ENCODE measurements at regions not wholly inside any gene's neighbourhood (a gene's known extent, or its start where the extent isn't known, plus 50 kb on each side); places are given as distances from the start of the nearest gene placed in this dataset.
A peak's percentile ranks its signal among the peaks of the same experiment; 100 is the strongest.

- peaks cover 0 to 5% (median 0%) of the 10 kb centered on the region in 12 donors for H3K4me1 ChIP-seq
- TF ChIP-seq, protein P1, sequence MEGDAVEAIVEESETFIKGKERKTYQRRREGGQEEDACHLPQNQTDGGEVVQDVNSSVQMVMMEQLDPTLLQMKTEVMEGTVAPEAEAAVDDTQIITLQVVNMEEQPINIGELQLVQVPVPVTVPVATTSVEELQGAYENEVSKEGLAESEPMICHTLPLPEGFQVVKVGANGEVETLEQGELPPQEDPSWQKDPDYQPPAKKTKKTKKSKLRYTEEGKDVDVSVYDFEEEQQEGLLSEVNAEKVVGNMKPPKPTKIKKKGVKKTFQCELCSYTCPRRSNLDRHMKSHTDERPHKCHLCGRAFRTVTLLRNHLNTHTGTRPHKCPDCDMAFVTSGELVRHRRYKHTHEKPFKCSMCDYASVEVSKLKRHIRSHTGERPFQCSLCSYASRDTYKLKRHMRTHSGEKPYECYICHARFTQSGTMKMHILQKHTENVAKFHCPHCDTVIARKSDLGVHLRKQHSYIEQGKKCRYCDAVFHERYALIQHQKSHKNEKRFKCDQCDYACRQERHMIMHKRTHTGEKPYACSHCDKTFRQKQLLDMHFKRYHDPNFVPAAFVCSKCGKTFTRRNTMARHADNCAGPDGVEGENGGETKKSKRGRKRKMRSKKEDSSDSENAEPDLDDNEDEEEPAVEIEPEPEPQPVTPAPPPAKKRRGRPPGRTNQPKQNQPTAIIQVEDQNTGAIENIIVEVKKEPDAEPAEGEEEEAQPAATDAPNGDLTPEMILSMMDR (IDR thresholded peaks at IDR 0.05): no peak
- TF ChIP-seq POLR2A (IDR thresholded peaks at IDR 0.05): no peak
- 65 to 81% (median 71%) methylated on average over 8 of the region's 8 CpGs for WGBS, 4 donors
- no peak overlapping the region for H3K4me3 ChIP-seq
- ATAC-seq: peak in 2 of 4 donors; percentile 18 to 77
- H3K36me3 ChIP-seq: no peaks in the 10 kb centered on the region
- peak in 1 of 5 donors; percentile 47 for DNase-seq
- no peaks in the 10 kb centered on the region for H3K9me3 ChIP-seq
- intact Hi-C loops (cut with DNase I): no loop called here
- peak overlapping the region in 6 of 12 donors; percentile 2 to 78 (median 46) for H3K27ac ChIP-seq
- no peaks in the 10 kb centered on the region for H3K27me3 ChIP-seq
Measured at GRCh38 chr4:176507845-176508533, 188.2 kb downstream of the SPCS3 start.

GRCh38 chr4:176508780-176509331 lies 189.1 kb downstream of the SPCS3 start:
- H3K9me3 ChIP-seq: no peaks in the 10 kb centered on the region
- peak overlapping the region in 7 of 12 donors; percentile 2 to 78 (median 34) for H3K27ac ChIP-seq
- WGBS, 4 donors: 37 to 52% (median 44%) methylated on average over 4 of the region's 4 CpGs
- H3K27me3 ChIP-seq: no peaks in the 10 kb centered on the region
- ATAC-seq: peak; percentile 37 to 88 (median 55)
- DNase-seq: no peak
- intact Hi-C loops (cut with DNase I): no loop called here
- no peak overlapping the region for H3K4me3 ChIP-seq
- no peaks in the 10 kb centered on the region for H3K36me3 ChIP-seq
- H3K4me1 ChIP-seq: peaks cover 0 to 5% (median 0%) of the 10 kb centered on the region in 12 donors
- TF ChIP-seq POLR2A (IDR thresholded peaks at IDR 0.05): no peak
- TF ChIP-seq, protein P1 (IDR thresholded peaks at IDR 0.05): no peak

- TF ChIP-seq, protein P1 (IDR thresholded peaks at IDR 0.05): no peak
- TF ChIP-seq POLR2A (IDR thresholded peaks at IDR 0.05): no peak
- WGBS, 4 donors: 74 to 91% (median 85%) methylated on average over 2 of the region's 2 CpGs
- Histone ChIP-seq H3K4me1 (peaks cover 0 to 4% (median 0%) of the 10 kb centered on the region in 12 donors), H3K27me3 (no peaks in the 10 kb centered on the region), H3K4me3 (no peak overlapping the region), H3K36me3 (no peaks in the 10 kb centered on the region), H3K27ac (peak overlapping the region in 1 of 12 donors; percentile 38), H3K9me3 (peaks cover 0 to 8% (median 0%) of the 10 kb centered on the region in 12 donors)
- DNase-seq (no peak), ATAC-seq (no peak)
- intact Hi-C loops (cut with DNase I): no loop called here
Measured at GRCh38 chr4:176525576-176525975, 205.8 kb downstream of the SPCS3 start.

GRCh38 chr4:176526704-176527103 lies 206.9 kb downstream of the SPCS3 start:
- Histone ChIP-seq H3K36me3 (no peaks in the 10 kb centered on the region), H3K4me3 (no peak overlapping the region), H3K4me1 (peaks cover 0 to 4% (median 0%) of the 10 kb centered on the region in 12 donors), H3K27ac (peak overlapping the region in 5 of 12 donors; percentile 7 to 30 (median 22)), H3K27me3 (no peaks in the 10 kb centered on the region), H3K9me3 (peaks cover 0 to 8% (median 0%) of the 10 kb centered on the region in 12 donors)
- intact Hi-C loops (cut with DNase I): no loop called here
- peak in 1 of 4 donors; percentile 57 for ATAC-seq
- no peak for TF ChIP-seq POLR2A (IDR thresholded peaks at IDR 0.05)
- TF ChIP-seq, protein P1 (IDR thresholded peaks at IDR 0.05): no peak
- WGBS, 4 donors: 45 to 54% (median 51%) methylated on average over 5 of the region's 5 CpGs
- DNase-seq: no peak
